HEK293 (cell line): ENCODE measurements at regions not wholly inside any gene's neighbourhood (a gene's known extent, or its start where the extent isn't known, plus 50 kb on each side); places are given as distances from the start of the nearest gene placed in this dataset.

Source experiments
- BCL6B ChIP-seq: fragments of 450-650 bp; formaldehyde crosslinking; IDR thresholded peaks from 2 replicates; pipeline ENCODE4 v1.5.1; 2017; ENCODE audit warnings: missing biosample characterization, missing genetic modification characterization
- KLF10 ChIP-seq: fragments of 450-650 bp; IDR thresholded peaks from 2 replicates; pipeline ENCODE4 v1.5.1; 2018; ENCODE audit warnings: missing biosample characterization, mild to moderate bottlenecking, missing genetic modification characterization
- KLF8 ChIP-seq: fragments of 450-650 bp; formaldehyde crosslinking; IDR thresholded peaks from 2 replicates; pipeline ENCODE4 v1.5.1; 2016; ENCODE audit warnings: missing biosample characterization, missing genetic modification characterization
- OVOL3 ChIP-seq: fragments of 450-650 bp; formaldehyde crosslinking; IDR thresholded peaks from 2 replicates; pipeline ENCODE4 v1.5.1; 2016; ENCODE audit warnings: missing biosample characterization, missing genetic modification characterization
- PRDM1 ChIP-seq: fragments of 450-650 bp; formaldehyde crosslinking; IDR thresholded peaks from 2 replicates; pipeline ENCODE4; 2016; ENCODE audit warnings: missing biosample characterization, missing genetic modification characterization
- PRDM10 ChIP-seq: fragments of 450-650 bp; formaldehyde crosslinking; IDR thresholded peaks from 2 replicates; pipeline ENCODE4 v1.5.1; 2016; ENCODE audit warnings: missing biosample characterization, missing genetic modification characterization
- REST ChIP-seq: fragments of 450-650 bp; formaldehyde crosslinking; IDR thresholded peaks from 2 replicates; pipeline ENCODE4 v1.5.1; 2016; ENCODE audit warnings: missing biosample characterization, missing genetic modification characterization
- SCRT2 ChIP-seq: fragments of 450-650 bp; formaldehyde crosslinking; IDR thresholded peaks from 2 replicates; pipeline ENCODE4 v1.5.1; 2016; ENCODE audit warnings: missing biosample characterization, missing genetic modification characterization
- ZBTB17 ChIP-seq: fragments of 450-650 bp; formaldehyde crosslinking; IDR thresholded peaks from 2 replicates; pipeline ENCODE4 v1.5.1; 2016; ENCODE audit warnings: missing biosample characterization, missing genetic modification characterization
- ZBTB21 ChIP-seq: fragments of 450-650 bp; formaldehyde crosslinking; IDR thresholded peaks from 2 replicates; pipeline ENCODE4 v1.5.1; 2017; ENCODE audit warnings: missing biosample characterization, missing genetic modification characterization
- ZBTB7A ChIP-seq: fragments of 450-650 bp; formaldehyde crosslinking; IDR thresholded peaks from 2 replicates; pipeline ENCODE4 v1.5.1; 2016; ENCODE audit warnings: low read depth, missing biosample characterization, missing genetic modification characterization
- ZNF23 ChIP-seq: fragments of 450-650 bp; formaldehyde crosslinking; IDR thresholded peaks from 2 replicates; pipeline ENCODE4 v1.5.1; 2016; ENCODE audit warnings: missing biosample characterization, missing genetic modification characterization, borderline replicate concordance
- ZNF24 ChIP-seq: fragments of 450-650 bp; formaldehyde crosslinking; IDR thresholded peaks from 2 replicates; pipeline ENCODE4 v1.5.1; 2016; ENCODE audit warnings: missing biosample characterization, missing genetic modification characterization
- ZNF548 ChIP-seq: fragments of 450-650 bp; formaldehyde crosslinking; IDR thresholded peaks from 2 replicates; pipeline ENCODE4 v1.5.1; 2016; ENCODE audit warnings: missing biosample characterization, missing genetic modification characterization
- ZNF561 ChIP-seq: fragments of 450-650 bp; IDR thresholded peaks from 2 replicates; pipeline ENCODE4 v1.5.1; 2018; ENCODE audit warnings: missing biosample characterization, missing genetic modification characterization, borderline replicate concordance
- ZNF610 ChIP-seq: fragments of 450-650 bp; formaldehyde crosslinking; IDR thresholded peaks from 2 replicates; pipeline ENCODE4 v1.5.1; 2016; ENCODE audit warnings: missing biosample characterization, missing genetic modification characterization, borderline replicate concordance
- ZNF629 ChIP-seq: fragments of 450-650 bp; formaldehyde crosslinking; IDR thresholded peaks from 2 replicates; pipeline ENCODE4 v1.5.1; 2017; ENCODE audit warnings: missing biosample characterization, missing genetic modification characterization
- ZNF645 ChIP-seq: fragments of 450-650 bp; formaldehyde crosslinking; IDR thresholded peaks from 2 replicates; pipeline ENCODE4; 2016; ENCODE audit warnings: missing biosample characterization, missing genetic modification characterization
- ZNF654 ChIP-seq: fragments of 450-650 bp; formaldehyde crosslinking; IDR thresholded peaks from 2 replicates; pipeline ENCODE4 v1.5.1; 2016; ENCODE audit warnings: low read depth, missing biosample characterization, missing genetic modification characterization
- ZNF658 ChIP-seq: fragments of 450-650 bp; formaldehyde crosslinking; IDR thresholded peaks from 2 replicates; pipeline ENCODE4; 2016; ENCODE audit warnings: missing biosample characterization, missing genetic modification characterization
- ZNF660 ChIP-seq: fragments of 450-650 bp; IDR thresholded peaks from 2 replicates; pipeline ENCODE4 v1.5.1; 2018; ENCODE audit warnings: missing biosample characterization, mild to moderate bottlenecking, missing genetic modification characterization
- ZNF664 ChIP-seq: fragments of 450-650 bp; formaldehyde crosslinking; IDR thresholded peaks from 2 replicates; pipeline ENCODE4 v1.5.1; 2016; ENCODE audit warnings: missing biosample characterization, missing genetic modification characterization
- TF ChIP-seq, protein P1 (sequence below): fragments of 450-650 bp; IDR thresholded peaks from 2 replicates; pipeline ENCODE4 v1.5.1; 2018; ENCODE audit warnings: missing biosample characterization, mild to moderate bottlenecking, missing genetic modification characterization

- TF ChIP-seq ZNF561, result 0 out of 2 replicates have a peak, but pooled peaks have one; percentile 55
- no peak for TF ChIP-seq BCL6B (tag by site-specific recombination)
- TF ChIP-seq PRDM10 (tag by site-specific recombination), result no peak
- no peak for TF ChIP-seq KLF8 (tag by site-specific recombination)
- peak; percentile 54 for TF ChIP-seq ZBTB17 (tag by site-specific recombination)
- peak; percentile 45; the same call in 1 of the 2 replicates for TF ChIP-seq ZNF664 (tag by site-specific recombination)
- TF ChIP-seq ZNF610 (tag by site-specific recombination), result no peak
- no peak for TF ChIP-seq ZNF658 (tag by site-specific recombination)
- TF ChIP-seq ZBTB21 (tag by site-specific recombination), result peak; percentile 55
- TF ChIP-seq, protein P1, sequence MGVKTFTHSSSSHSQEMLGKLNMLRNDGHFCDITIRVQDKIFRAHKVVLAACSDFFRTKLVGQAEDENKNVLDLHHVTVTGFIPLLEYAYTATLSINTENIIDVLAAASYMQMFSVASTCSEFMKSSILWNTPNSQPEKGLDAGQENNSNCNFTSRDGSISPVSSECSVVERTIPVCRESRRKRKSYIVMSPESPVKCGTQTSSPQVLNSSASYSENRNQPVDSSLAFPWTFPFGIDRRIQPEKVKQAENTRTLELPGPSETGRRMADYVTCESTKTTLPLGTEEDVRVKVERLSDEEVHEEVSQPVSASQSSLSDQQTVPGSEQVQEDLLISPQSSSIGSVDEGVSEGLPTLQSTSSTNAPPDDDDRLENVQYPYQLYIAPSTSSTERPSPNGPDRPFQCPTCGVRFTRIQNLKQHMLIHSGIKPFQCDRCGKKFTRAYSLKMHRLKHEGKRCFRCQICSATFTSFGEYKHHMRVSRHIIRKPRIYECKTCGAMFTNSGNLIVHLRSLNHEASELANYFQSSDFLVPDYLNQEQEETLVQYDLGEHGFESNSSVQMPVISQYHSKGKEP, result 0 out of 2 replicates have a peak, but pooled peaks have one; percentile 3
- 0 out of 2 replicates have a peak, but pooled peaks have one; percentile 14 for TF ChIP-seq KLF10 (tag by site-specific recombination)
- TF ChIP-seq ZNF654 (tag by site-specific recombination), result peak; percentile 88
- TF ChIP-seq REST (tag by site-specific recombination), result no peak
- no peak for TF ChIP-seq ZNF645 (tag by site-specific recombination)
- no peak for TF ChIP-seq ZBTB7A (tag by site-specific recombination)
- TF ChIP-seq OVOL3, result no peak
- peak; percentile 88 for TF ChIP-seq ZNF660
- TF ChIP-seq ZNF548, result no peak
- TF ChIP-seq SCRT2 (tag by site-specific recombination), result no peak
- TF ChIP-seq PRDM1 (tag by site-specific recombination), result peak; percentile 79
- TF ChIP-seq ZNF24, result no peak
- TF ChIP-seq ZNF23 (tag by site-specific recombination), result no peak
- peak; percentile 77 for TF ChIP-seq ZNF629 (tag by site-specific recombination)
Measured at GRCh38 chr13:97855570-97856303, 97.7 kb upstream of the IPO5 start (continued).
